ENCODE measurements at regions not wholly inside any gene's neighbourhood (a gene's known extent, or its start where the extent isn't known, plus 50 kb on each side); places are given as distances from the start of the nearest gene placed in this dataset.

DNA sequence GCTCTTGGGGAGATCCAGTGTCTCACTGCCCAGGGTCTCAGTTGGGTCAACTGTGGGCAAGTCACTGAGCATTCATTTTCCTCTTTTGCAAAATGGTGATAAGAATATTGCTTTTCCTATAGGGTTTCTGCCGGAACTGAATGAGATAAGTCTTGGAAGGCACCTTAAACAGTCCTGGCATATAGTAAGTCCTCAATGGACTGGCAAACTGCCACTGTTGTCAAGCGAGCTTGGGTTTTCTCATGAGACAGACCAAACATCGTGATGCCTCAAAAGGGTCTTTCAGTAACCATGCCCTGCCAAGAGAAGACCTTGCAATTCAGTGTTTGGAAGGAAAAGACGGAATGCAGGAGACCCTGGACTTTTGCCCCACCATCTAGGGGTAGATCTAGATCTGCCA is 251.5 kb downstream of the WDR11 start:
- no peak for DNase-seq

DNA sequence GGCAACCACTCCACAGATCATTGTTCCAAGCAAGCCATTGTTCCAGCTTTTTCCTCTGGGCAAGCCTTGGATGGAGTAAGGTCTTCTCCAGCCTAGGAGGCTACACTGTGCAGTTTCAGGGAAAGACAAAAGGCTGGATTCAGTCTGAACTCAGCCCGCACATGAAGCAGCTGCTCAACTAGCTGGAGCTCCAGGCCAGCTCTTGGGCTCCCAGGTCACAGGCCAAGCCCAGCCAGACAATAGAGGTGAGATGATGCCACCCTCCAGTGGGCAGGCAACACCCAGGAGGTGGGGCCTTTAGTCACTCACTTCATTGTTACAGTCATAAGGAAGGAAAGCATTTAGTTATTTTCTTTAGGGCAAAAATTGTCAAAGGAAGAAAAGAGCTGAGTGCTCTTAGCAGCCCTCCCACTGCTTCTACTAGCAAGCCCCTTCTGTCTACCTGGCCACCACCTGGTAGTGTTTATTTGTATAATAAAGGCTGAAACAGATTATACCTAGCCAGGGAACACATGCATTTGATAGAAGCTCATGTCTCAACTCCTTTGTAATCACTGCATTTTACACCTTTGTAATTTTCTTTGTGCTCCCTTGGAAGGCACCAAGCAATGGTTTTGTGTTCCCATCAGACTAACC is 253.4 kb downstream of the WDR11 start:
- no peak for DNase-seq

DNA sequence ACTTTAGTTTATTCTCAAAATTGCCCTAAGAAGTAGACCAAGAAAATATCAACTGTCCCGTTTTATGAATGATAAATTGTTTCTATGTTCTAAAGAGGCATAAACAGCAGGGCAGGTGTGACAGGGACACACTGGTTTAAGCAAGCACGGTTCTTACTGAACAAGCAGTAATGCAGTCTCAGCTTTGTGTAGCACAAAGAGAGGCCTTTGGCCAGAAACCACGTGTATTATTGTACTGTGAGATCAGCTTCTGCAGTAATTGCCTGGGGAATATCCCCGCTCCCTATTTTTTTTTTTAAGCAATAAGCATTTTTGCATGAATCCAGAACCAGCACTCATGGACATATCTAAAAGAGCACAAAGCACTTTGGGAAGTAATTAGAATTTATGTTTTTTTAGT is 255.4 kb downstream of the WDR11 start:
- no peak for DNase-seq

DNA sequence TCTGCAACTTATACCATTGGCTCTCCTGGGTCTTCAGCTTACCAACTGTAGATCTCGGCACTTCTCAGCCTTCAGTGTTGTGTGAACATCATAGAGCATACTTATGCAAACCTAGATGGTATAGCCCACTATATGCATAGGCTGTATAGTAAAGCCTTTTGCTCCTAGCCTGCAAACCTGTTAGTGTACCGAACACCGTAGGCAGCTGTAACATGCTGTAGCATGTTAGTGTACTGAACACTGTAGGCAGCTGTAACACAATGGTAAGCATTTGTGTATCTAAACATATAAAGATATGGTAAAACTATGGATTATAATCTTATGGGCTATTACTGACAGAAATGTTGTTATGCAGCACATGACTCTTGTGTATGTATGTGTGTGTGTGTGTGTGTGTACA is 256.9 kb downstream of the WDR11 start:
- DNase-seq, result no peak

DNA sequence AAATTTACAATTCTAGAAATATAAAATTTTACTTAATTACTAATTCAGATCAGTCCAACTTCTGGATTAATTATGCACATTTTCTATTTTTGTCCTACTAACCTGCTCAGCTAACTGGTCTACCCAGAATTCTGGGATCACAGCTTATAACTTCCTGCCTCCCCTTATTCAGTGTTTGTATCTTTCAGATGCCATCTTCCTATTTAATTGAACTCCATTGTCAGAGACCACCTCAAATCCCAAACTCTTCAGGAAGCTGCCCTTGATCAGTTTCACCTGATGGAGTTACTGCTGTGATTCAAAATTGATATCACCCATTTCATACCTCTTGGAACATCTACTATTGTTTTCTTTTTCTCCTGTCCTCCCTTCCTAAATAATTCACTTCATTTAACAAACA is 259.2 kb downstream of the WDR11 start:
- DNase-seq, result no peak

DNA sequence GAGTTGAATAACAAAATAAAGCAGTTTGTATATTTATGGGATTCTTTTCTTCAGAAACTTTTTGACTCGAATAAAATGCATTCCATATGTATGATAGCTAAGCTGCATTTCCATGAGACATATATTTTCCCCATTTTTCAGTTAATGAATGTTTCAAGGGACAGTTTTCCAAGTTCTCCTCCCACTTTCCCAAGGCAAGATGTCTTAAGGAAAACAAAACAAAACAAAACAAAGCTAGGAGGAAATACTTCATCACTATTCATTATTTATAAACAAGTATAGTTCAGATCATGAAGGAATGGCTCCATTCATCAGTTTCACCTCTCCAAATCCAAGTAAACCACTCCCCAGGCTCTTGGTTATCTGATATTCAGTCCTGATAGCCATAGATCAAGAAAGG is 261.0 kb downstream of the WDR11 start:
- no peak for DNase-seq

DNA sequence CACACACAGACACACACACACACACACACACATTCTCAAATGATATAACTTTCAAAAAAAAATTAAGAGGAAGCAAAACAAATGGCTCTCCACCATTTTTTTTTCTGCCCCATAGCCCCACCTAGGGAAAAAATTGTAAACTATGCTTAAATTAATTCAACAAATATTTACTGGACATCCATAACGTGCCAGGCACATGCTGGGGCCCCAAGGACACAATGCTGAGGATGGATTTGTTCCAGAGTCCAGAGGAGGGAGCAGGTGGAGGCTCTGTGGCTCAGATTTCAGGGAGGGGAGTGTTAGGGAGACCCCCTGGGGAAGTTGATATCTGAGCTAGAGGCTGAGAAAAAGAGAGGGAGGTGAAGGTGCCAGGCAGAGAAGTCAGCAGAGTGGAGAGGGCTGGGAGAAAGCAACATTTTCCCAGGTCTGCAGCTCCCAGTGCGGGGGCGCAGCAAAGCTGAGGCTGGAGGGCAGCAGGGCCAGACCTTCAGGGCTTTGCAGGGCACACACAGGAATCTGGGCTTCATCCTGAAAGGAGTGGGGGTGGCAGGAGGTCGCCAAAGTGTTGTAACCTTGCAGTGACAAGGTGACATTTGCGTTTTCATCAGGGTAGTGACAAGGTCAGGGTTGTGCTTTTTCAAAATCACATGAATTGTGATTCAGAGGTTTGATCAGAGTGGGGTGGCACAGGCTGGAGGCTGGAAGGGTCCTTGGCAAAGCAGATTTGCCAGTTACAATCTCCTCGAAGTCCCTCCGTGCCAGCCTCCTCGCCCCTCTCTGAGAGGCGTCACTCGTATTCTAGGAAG is 261.6 kb downstream of the WDR11 start:
- DNase-seq, result no peak

DNA sequence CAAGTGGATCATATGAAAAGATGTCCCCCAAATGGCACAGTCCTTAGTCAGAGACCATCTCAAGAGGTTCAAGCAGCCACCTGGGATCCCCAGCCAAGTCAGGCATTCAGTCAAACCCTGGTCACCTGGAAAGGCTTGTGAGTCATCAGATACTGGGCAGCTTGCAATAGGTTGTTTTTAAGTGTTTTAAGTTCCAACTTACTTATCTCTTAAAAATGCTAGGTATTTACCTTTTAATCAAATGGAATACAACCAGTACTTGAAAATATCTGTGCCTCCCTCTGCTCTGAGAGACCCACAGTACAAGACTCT is 262.2 kb downstream of the WDR11 start:
- no peak for DNase-seq

DNA sequence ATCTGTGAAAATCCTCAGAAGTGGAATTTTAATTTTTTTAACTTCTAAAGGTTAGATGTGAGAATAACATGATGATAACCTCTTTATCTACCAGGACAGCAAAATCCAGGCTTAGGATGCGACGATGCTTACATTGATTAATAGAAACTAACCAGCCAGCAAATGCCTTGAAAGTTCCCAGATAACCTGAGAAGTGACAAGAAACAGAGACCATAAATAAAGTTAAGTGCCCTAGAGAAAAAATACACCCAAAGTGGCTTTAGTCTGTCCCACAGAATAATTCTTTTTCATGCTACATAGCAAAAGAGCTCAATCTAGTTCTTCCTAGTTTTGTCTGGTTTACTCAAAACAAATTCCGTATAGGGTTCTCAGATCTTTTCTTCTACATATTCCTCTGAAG is 262.7 kb downstream of the WDR11 start:
- DNase-seq, result no peak

DNA sequence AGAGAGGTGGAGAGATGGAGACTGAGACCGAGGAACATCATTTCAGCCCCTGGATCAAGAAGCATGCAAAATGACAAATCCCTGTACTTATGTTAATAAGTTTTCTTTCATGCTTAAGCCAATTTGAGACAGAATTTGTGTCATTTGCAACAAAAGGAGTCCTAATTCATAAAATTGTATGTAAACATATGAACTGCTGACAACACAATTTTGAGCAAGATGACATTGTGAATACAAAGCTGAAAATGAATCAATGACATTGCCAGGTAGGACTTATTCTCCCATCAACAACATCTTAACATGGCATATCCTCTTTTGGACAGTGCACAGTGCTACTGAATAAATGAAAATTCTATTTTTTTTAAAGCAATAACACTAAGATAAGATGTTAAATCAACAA is 264.0 kb downstream of the WDR11 start:
- no peak for DNase-seq

DNA sequence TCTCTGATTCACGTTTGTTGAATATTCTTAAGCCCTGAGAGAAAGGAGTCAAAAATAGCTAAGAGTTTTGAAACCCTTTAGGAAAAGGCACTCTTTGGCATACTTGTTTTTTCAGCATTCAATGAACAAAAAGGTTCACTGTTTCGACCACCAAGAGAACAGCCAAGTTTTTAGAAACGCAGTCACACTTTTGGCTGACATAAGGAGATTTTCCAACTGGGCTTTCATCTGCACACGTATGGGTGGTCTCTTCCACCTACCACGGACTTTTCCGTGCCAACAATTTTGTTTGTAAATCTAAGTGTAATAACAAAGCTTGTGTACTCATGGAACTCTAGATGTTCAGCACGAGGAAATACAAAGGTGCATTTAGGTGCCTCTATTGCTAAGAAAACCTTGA is 270.3 kb downstream of the WDR11 start:
- no peak for DNase-seq

DNA sequence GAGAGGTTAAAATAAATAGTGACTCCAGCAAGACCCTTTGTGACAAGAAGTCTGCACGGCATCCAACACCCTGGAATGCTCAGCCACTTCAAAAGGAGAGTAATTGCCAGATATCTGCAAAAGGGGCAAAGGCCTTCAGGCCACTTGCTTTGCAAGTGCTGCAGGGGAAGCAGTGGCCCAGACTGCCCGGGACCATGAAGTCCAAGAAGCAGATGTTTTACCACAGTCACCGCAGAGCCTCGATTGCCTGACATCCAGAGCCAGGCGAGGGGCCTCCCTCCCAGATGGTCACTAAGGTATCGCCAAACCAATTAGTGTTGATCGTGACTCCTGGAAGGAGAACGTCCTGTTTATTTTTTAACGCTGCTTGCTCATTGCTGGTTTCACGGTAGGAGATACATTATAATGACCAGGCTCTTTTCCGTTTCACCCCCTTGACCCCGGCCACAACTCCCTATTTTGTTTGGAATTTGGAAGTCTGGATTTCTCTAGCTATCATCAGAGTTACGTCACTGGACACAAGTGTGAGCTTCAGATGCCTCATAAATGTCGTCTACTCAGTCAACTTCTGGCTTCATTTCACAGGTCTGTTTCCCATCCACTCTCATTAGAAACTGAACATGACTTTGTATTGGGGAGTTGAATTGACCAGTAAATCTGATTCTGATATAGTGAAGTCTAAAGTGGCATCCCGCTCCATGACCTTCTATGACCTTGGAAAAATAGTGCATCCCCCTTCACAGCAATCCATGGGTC is 276.2 kb downstream of the WDR11 start:
- no peak for DNase-seq

DNA sequence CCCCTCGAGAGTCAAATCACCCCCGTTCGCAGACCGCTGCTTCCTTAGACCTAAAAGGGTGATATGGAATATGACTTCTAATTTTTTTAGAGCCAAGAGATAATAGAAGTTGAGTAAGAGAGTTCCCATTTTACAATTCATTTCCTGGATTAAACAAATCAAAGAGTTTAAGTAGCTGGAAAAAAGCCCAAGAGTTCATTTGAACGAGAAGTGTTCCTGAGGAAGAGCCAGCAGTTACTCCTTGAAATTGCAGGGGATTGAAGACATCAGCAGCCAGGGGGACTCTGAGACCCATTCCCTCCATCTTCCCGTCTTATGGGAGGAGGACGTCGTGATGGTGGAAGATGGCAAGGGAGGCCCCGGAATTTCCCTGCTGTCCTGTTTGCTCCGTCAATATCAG is 277.0 kb downstream of the WDR11 start:
- no peak for DNase-seq

DNA sequence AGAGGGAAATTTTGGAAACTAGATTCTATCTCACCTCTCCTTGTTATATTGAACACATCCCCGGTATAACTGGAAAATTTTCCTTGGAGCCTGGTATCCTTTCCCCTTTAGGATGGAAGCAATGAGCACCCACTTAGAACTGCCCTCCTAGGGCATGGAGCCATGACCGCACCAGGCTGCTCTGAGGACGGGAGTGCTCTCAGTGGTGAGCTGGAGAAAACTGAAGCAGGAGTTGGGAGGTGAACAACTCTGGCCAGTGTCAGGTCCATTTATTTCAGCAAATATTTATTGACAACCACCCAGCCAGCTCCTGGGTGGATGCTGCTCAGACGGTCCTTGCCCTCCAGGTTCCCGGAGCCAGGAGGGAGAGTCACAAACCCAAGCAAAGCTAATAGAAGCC is 278.1 kb downstream of the WDR11 start:
- DNase-seq, result no peak

DNA sequence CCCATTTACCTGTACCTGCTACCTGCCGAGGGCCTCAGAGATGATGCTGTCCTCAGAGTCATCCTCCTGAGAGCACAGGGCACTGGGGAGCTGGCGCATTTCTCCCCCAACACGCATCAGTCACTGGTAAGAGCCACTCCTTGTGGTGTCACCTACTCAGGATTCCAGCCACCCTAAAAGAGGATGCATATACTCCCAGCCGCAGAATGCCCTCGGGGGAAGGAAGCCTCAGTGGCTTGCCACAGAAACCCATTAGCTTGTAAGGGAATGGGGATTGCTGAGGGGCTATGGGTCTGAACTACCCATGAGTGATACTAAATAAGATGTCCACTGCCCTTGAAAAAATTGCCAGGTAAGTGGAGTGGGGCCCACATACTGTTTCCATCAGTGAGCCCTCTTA is 279.2 kb downstream of the WDR11 start:
- no peak for DNase-seq

DNA sequence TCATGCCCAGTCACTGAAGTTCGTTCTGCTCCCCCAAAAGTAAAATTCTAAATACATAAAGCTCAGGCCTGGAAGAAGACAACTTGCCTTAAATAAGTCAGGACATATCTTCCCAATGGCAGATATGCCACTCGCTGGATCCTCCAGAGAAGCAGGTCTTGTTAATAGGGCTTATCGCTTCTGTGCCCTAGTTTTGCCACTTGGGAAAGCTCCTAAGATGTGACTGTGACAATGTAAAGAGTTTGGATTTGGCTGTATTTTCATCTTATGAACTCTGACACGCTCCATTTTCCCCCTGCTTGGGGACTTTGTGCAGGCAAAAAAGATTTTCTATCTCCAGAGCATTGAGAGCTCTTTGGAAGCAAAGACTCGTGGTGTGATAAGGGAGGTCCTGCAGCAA is 279.9 kb downstream of the WDR11 start:
- no peak for DNase-seq

DNA sequence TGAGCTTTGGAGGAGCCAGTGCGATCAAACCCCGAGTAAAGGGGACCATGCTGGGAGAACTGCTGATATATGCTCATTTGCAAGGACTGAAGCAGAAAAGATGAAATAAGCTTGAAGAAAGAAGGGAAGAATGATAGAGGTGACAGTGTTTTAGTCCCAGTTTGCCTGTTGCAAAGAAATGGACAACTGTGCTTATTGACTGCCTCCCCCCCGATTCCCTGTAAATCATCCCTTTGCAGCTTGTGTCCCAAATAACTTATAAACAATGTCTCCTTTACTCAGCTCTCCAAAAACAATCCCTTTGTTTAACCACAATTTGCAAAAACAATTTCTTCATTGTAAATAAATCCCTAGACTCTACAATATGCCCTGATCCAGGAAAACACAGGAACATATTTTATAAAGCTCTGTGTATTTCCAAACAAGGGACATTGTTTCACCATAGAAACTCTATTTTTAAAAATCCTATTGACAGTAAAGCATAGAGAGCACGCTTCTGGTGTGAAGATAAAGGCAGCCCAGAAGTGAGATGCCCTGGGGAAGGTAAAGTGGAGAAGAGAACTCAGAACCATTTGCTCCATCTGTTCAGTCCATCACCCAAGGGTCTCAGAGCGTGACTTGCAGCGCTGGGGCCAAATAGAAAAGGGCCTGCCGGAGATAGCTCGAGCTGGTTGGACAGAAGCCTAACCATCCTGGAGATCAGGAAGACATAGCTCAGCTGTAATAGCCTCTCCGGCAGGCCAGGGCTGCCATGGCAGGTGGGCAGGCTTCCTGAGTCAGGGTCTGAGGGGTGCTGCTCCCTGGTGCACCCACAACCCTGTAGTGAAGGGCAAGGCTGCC is 280.5 kb downstream of the WDR11 start:
- DNase-seq, result no peak

DNA sequence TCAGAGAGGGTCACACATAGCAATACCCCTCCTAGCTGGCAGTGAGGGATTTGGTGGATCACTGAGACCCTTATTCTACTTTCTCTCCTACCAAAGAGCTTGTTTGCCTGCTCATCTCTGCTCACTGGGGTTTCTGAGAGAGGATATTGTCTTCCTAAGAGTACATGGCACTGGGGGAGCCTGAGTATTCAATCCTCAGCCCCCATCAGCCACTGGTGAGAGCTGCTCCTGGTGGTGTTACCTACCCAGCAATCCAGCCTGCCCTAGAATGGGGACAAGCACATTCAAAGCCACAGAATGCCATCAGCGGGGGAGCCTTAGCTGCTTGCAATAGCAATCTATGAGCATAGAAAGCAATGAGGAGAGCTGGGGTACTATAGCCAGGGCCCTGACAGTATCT is 281.1 kb downstream of the WDR11 start:
- DNase-seq, result no peak

DNA sequence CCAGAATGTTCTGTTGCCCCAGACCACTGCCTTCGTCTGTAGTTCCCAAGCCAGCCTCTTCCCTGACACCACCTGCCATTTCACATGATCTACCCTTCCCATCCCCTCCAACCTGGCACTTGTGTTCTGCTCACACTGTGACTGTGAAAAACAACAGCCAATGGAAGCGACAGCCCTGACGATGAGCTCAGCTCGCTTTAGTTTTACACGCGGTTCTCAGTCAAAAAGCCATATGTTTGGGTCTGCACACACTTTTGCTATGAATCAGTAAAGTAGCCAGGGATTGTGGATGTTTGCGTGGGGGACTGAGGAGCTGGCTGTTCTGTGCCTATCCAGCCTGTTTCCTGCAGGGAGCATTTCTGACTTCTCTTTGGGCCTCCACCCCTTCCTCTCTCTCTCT is 282.7 kb downstream of the WDR11 start:
- DNase-seq, result no peak

DNA sequence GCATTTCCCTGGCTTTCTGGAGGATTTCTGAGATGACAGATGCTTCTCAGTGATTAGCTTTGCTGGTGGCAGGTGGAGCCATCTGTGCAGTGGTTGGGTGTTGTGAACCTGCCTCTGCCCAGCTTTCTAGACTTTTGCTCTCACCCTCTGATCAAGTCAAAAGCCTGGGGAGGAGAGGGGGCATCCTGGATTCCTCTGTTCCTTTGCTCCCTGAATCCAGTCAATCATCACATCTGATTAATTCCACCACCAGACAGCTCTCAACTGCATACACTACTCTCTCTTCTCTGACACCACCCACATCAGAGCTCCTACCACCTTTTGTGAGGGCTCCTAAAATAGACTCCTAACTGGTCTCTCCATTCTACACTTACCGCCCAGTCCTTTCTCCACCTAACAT is 283.5 kb downstream of the WDR11 start:
- DNase-seq, result no peak

DNA sequence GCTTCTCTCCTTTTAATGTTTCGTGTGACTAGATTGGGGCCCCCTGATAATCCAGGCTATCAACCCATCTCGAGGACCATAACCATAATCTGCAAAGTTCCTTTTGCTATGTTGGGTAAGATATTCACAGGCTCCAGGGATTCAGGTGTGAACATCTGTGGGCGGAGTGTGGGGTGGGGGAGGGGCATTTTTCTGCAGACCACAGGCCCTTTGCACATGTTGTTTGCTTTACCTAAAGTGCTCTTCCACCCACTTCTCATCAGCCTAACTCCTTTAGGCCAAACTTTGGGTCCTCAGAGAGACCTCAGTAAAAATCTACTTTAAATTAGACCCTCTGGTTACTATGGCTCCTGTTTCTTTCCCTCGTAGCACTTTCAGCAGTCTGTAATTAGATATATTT is 284.4 kb downstream of the WDR11 start:
- DNase-seq, result no peak

DNA sequence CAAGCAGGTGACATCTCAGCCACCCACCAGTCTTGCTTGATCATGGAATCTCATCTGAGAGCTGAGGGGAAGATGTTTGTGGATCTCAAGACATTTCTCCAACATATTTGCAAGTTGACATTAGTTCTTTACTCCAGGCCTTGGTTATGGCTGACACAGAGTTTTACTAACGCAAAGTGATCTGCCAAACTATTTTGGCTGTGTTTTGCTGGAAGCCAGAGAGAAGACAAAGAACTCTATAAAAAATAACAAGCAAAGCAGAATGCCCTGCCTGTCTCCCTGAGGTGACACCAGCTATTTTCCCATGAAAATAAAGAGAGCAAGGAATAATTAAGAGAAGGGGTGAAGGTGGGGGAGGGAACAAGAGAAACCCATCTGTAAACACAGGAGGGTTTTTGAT is 286.4 kb downstream of the WDR11 start:
- no peak for DNase-seq
